WI38 (cell line): ENCODE measurements at regions not wholly inside any gene's neighbourhood (a gene's known extent, or its start where the extent isn't known, plus 50 kb on each side); places are given as distances from the start of the nearest gene placed in this dataset.

Experiments
- H3K4me3 ChIP-seq: 2 replicates; pipeline ENCODE4 v1.5.1; 2011; ENCODE audit warnings: low read depth, mild to moderate bottlenecking, control low read depth, low read length
- CTCF ChIP-seq: IDR thresholded peaks from 2 replicates; pipeline ENCODE4 v1.5.1; 2012; ENCODE audit warnings: low read depth, mild to moderate bottlenecking, control low read depth, low read length

GRCh38 chr3:78268716-78269668, 1229.1 kb downstream of the ROBO2 start:
- TF ChIP-seq CTCF, result no peak
- no peak overlapping the region for H3K4me3 ChIP-seq

- no peak overlapping the region for H3K4me3 ChIP-seq
- TF ChIP-seq CTCF, result no peak
Observed at GRCh38 chr3:78273326-78273725, 1233.4 kb downstream of the ROBO2 start.

- no peak overlapping the region for H3K4me3 ChIP-seq
- TF ChIP-seq CTCF, result no peak
Observed at GRCh38 chr3:78274475-78275065, 1234.7 kb downstream of the ROBO2 start.

- TF ChIP-seq CTCF, result no peak
Observed at GRCh38 chr3:78275420-78275852, 1235.5 kb downstream of the ROBO2 start.

GRCh38 chr3:78277220-78277619, 1237.3 kb downstream of the ROBO2 start:
- TF ChIP-seq CTCF, result no peak
- H3K4me3 ChIP-seq, result no peak overlapping the region

More at GRCh38 chr3:78275420-78275852, 1235.5 kb downstream of the ROBO2 start:
- H3K4me3 ChIP-seq, result no peak overlapping the region

GRCh38 chr3:78277801-78278200, 1237.9 kb downstream of the ROBO2 start:
- TF ChIP-seq CTCF, result no peak
- no peak overlapping the region for H3K4me3 ChIP-seq

GRCh38 chr3:78279091-78279490, 1239.2 kb downstream of the ROBO2 start:
- H3K4me3 ChIP-seq, result no peak overlapping the region
- no peak for TF ChIP-seq CTCF
